Kidney (tissue), 13 donors: ENCODE measurements at regions not wholly inside any gene's neighbourhood (a gene's known extent, or its start where the extent isn't known, plus 50 kb on each side); places are given as distances from the start of the nearest gene placed in this dataset.

Source experiments
- DNase-seq, 5 donors: peaks; one replicate each; pipeline ENCODE4 v3.0.0-alpha.2; 2013 to 2020
- FAIRE-seq: peaks from 2 replicates; lab custom pipeline; 2012; peaks lifted over from hg19 to GRCh38; lab: Jason Lieb, UNC
- H3K27ac ChIP-seq, 2 donors: one replicate each; pipeline ENCODE4 v1.7.0; 2013; ENCODE audit warnings: low read depth in 2 of 2, low read length in 2 of 2, inconsistent platforms in 1 of 2
- H3K27me3 ChIP-seq: one replicate; pipeline ENCODE4 v1.7.1; 2013; ENCODE audit warnings: low read length, inconsistent platforms; ENCODE audit not compliant: control insufficient read depth, insufficient read depth
- H3K36me3 ChIP-seq, 3 donors: one replicate each; pipeline versions ENCODE4 v1.7.0 to v1.7.1; 2013; ENCODE audit warnings: low read length in 3 of 3, control low read depth in 1 of 3, inconsistent platforms in 1 of 3; ENCODE audit not compliant: insufficient read depth in 3 of 3, control insufficient read depth in 2 of 3
- H3K4me1 ChIP-seq, 3 donors: one replicate each; pipeline versions ENCODE4 v1.7.0 to v1.7.1; 2013; ENCODE audit warnings: low read length in 3 of 3, inconsistent platforms in 1 of 3, low read depth in 1 of 3; ENCODE audit not compliant: control insufficient read depth in 2 of 3, insufficient read depth in 2 of 3
- H3K4me3 ChIP-seq, 3 donors: one replicate each; pipeline versions ENCODE4 v1.7.0 to v1.8.1; 2013; ENCODE audit warnings: low read length in 3 of 3, control low read depth in 1 of 3, inconsistent platforms in 1 of 3
- H3K9ac ChIP-seq, 3 donors: one replicate each; pipeline versions ENCODE4 v1.7.0 to v1.7.1; 2013; ENCODE audit warnings: low read length in 3 of 3, control low read depth in 1 of 3, inconsistent platforms in 1 of 3
- H3K9me3 ChIP-seq, 3 donors: one replicate each; pipeline versions ENCODE4 v1.7.0 to v1.7.1; 2013; ENCODE audit warnings: low read length in 3 of 3, control low read depth in 1 of 3, inconsistent platforms in 1 of 3; ENCODE audit not compliant: control insufficient read depth in 2 of 3, insufficient read depth in 1 of 3
- CTCF ChIP-seq: IDR thresholded peaks from 3 replicates; pipeline ENCODE4 v1.5.1; 2012; ENCODE audit warnings: mild to moderate bottlenecking, moderate library complexity, borderline replicate concordance; ENCODE audit not compliant: insufficient read depth; ENCODE audit errors: extremely low read depth
- intact Hi-C: fragments of 100-400 bp; cut with DNase I; formaldehyde crosslinking; loops from one replicate; pipeline ENCODE4 v1.11.1; 2022
- donor health status: control.
- donor health status: control.
- donor health status: control.
- donor health status: control.
- donor health status: control.
- donor health status: DM: yes; HTN: yes; CAD: no.
- donor health status: Normal renal cell carcinoma (clear cell type).

- no peak for TF ChIP-seq CTCF
- H3K27me3 ChIP-seq: no peaks in the 10 kb centered on the region
- FAIRE-seq: no peak
- no peaks in the 10 kb centered on the region for H3K36me3 ChIP-seq
- H3K4me1 ChIP-seq: no peaks in the 10 kb centered on the region
- H3K27ac ChIP-seq: no peak overlapping the region
- no peaks in the 10 kb centered on the region for H3K9me3 ChIP-seq
- no peak overlapping the region for H3K9ac ChIP-seq
- intact Hi-C loops: no loop called here
- peak in 1 of 5 donors; percentile 53 for DNase-seq
- H3K4me3 ChIP-seq: no peak overlapping the region
Observed at GRCh38 chr4:160983035-160983434, 1180.8 kb downstream of the FSTL5 start.

GRCh38 chr4:161002386-161002785 lies 1161.4 kb downstream of the FSTL5 start:
- intact Hi-C loops: no loop called here
- Histone ChIP-seq H3K36me3 (no peaks in the 10 kb centered on the region), H3K9ac (no peak overlapping the region), H3K4me1 (no peaks in the 10 kb centered on the region), H3K4me3 (no peak overlapping the region), H3K27me3 (no peaks in the 10 kb centered on the region), H3K9me3 (no peaks in the 10 kb centered on the region), H3K27ac (no peak overlapping the region)
- DNase-seq (no peak), FAIRE-seq (no peak)
- TF ChIP-seq CTCF: no peak

- Histone ChIP-seq H3K27me3 (no peaks in the 10 kb centered on the region), H3K4me1 (no peaks in the 10 kb centered on the region), H3K27ac (no peak overlapping the region), H3K9me3 (no peaks in the 10 kb centered on the region), H3K4me3 (no peak overlapping the region), H3K36me3 (no peaks in the 10 kb centered on the region), H3K9ac (no peak overlapping the region)
- no peak for TF ChIP-seq CTCF
- no peak for DNase-seq
- intact Hi-C loops: no loop called here
- no peak for FAIRE-seq
Observed at GRCh38 chr4:161003418-161004057, 1160.3 kb downstream of the FSTL5 start.

GRCh38 chr4:161005746-161006145 lies 1158.1 kb downstream of the FSTL5 start:
- Histone ChIP-seq H3K4me1 (no peaks in the 10 kb centered on the region), H3K27me3 (no peaks in the 10 kb centered on the region), H3K9ac (no peak overlapping the region), H3K4me3 (no peak overlapping the region), H3K9me3 (no peaks in the 10 kb centered on the region), H3K27ac (no peak overlapping the region), H3K36me3 (no peaks in the 10 kb centered on the region)
- no peak for DNase-seq
- TF ChIP-seq CTCF: no peak
- intact Hi-C loops: no loop called here
- FAIRE-seq: no peak
